A673 (cell line): ENCODE measurements at regions not wholly inside any gene's neighbourhood (a gene's known extent, or its start where the extent isn't known, plus 50 kb on each side); places are given as distances from the start of the nearest gene placed in this dataset.

Source experiments
- BruUV-seq: library from RNA; stranded (reverse); fragments of 400-500 nt; replicated peaks from 2 replicates; lab custom pipeline; 2021; lab: Mats Ljungman, UMichigan
- CTCF ChIA-PET: fragments of 300-600 bp; sonication (Branson Sonifier 250); formaldehyde crosslinking; loops from one replicate; lab custom pipeline; 2022; ENCODE audit warnings: antibody characterized with exemption; lab: Charles Lee
- POLR2A ChIA-PET: fragments of 300-600 bp; sonication (Branson Sonifier 250); formaldehyde crosslinking; loops from one replicate; lab custom pipeline; 2022; ENCODE audit warnings: antibody characterized with exemption; ENCODE audit not compliant: low non-redundant PET; lab: Charles Lee
- DNase-seq: peaks from one replicate; pipeline ENCODE4 v3.0.0-alpha.2; 2015; ENCODE audit warnings: low spot score
- H3K27ac ChIP-seq: fragments of 200-600 bp; sonication (generic); 2 replicates; pipeline ENCODE4 v1.5.1; 2016; ENCODE audit warnings: mixed run types, low read depth, mild to moderate bottlenecking, mixed read lengths, antibody characterized with exemption, low read length; ENCODE audit not compliant: poor library complexity, severe bottlenecking
- H3K27me3 ChIP-seq: fragments of 200-600 bp; sonication (generic); replicated peaks from 2 replicates; pipeline ENCODE4 v1.6.1; 2017; ENCODE audit warnings: mixed run types, low read depth, mild to moderate bottlenecking, mixed read lengths, antibody characterized with exemption, low read length; ENCODE audit not compliant: insufficient read depth, poor library complexity
- H3K36me3 ChIP-seq: fragments of 200-600 bp; sonication (generic); 2 replicates; pipeline ENCODE4 v1.6.1; 2016; ENCODE audit warnings: mixed run types, mild to moderate bottlenecking, mixed read lengths, antibody characterized with exemption, low read length; ENCODE audit not compliant: insufficient read depth, poor library complexity, severe bottlenecking
- H3K4me1 ChIP-seq: fragments of 200-600 bp; sonication (generic); 2 replicates; pipeline ENCODE4 v1.6.1; 2017; ENCODE audit warnings: mixed run types, mild to moderate bottlenecking, mixed read lengths, antibody characterized with exemption, low read length; ENCODE audit not compliant: insufficient read depth, poor library complexity, severe bottlenecking
- H3K4me3 ChIP-seq: fragments of 200-600 bp; sonication (generic); 2 replicates; pipeline ENCODE4 v1.5.1; 2016; ENCODE audit warnings: low read depth, mixed run types, mild to moderate bottlenecking, mixed read lengths, low read length; ENCODE audit not compliant: poor library complexity, severe bottlenecking
- H3K9me3 ChIP-seq: fragments of 200-600 bp; sonication (generic); 2 replicates; pipeline ENCODE4 v1.6.1; 2016; ENCODE audit warnings: mixed run types, low read depth, mild to moderate bottlenecking, mixed read lengths, antibody characterized with exemption, low read length; ENCODE audit not compliant: poor library complexity, severe bottlenecking
- EZH2 ChIP-seq: fragments of 200-600 bp; sonication (generic); IDR thresholded peaks from 2 replicates; pipeline ENCODE4 v1.6.1; 2017; ENCODE audit warnings: borderline replicate concordance, low read depth, mild to moderate bottlenecking, mixed read lengths, antibody characterized with exemption, low read length; ENCODE audit not compliant: poor library complexity, severe bottlenecking
- intact Hi-C: fragments of 100-400 bp; cut with micrococcal nuclease; formaldehyde crosslinking; loops from one replicate; pipeline ENCODE4 v1.10.0; 2022; ENCODE audit not compliant: unreplicated experiment
- TF ChIP-seq, protein P1 (sequence below): fragments of 300-800, 200-600 bp; sonication (generic); conservative IDR thresholded peaks from 2 replicates; pipeline ENCODE4 v1.5.1; 2017; ENCODE audit warnings: low read depth, mild to moderate bottlenecking, antibody characterized with exemption, low read length, moderate library complexity, mixed read lengths

DNA sequence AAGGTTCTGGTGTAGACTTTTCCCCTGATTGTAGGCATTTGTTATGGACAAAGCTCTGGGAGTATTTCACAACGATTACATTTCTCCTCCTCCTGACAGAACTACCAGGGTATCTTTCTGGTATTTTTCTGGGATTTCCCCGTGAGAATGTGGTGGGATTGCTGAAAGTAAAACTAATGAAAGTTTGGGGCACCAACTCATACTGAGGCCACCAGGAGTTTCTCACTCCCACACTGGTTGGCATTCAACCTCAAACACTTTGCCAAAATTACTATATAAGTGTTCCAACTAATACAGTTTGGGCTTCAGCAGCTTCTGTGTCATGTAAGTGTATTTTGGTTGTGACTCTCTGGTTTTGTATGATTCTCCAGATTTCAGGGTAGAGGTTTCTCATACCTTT is 855.1 kb downstream of the GLUD2 start:
- intact Hi-C loops, result no loop called here
- Histone ChIP-seq H3K4me3 (no peak overlapping the region), H3K27ac (no peak overlapping the region), H3K9me3 (no peaks in the 10 kb centered on the region), H3K27me3 (no peaks in the 10 kb centered on the region), H3K36me3 (no peaks in the 10 kb centered on the region), H3K4me1 (no peaks in the 10 kb centered on the region)
- CTCF ChIA-PET, result no interaction called here
- no peak for DNase-seq
- no TSS peak for BruUV-seq
- no peak for TF ChIP-seq EZH2
- TF ChIP-seq, protein P1, sequence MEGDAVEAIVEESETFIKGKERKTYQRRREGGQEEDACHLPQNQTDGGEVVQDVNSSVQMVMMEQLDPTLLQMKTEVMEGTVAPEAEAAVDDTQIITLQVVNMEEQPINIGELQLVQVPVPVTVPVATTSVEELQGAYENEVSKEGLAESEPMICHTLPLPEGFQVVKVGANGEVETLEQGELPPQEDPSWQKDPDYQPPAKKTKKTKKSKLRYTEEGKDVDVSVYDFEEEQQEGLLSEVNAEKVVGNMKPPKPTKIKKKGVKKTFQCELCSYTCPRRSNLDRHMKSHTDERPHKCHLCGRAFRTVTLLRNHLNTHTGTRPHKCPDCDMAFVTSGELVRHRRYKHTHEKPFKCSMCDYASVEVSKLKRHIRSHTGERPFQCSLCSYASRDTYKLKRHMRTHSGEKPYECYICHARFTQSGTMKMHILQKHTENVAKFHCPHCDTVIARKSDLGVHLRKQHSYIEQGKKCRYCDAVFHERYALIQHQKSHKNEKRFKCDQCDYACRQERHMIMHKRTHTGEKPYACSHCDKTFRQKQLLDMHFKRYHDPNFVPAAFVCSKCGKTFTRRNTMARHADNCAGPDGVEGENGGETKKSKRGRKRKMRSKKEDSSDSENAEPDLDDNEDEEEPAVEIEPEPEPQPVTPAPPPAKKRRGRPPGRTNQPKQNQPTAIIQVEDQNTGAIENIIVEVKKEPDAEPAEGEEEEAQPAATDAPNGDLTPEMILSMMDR, result no peak
- POLR2A ChIA-PET, result no interaction called here

DNA sequence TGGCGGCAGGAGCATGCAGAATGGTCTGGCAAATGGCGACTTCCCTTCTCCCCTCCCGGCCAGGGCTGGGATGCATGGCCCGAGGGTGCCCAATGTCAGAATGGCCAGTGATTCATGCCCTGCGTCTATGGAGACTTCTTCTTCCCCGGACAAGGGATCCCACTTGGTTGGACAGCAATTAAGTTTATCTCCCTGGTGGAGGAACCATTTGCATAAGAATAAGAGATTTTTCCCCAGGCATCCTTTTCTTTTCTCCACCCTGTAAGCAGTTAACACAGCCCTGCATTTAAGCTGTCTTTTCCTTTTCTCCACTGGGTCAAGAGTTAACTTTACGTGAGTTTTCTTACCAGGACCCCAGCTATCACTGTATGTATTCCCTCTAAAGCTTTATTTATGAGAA is 856.6 kb downstream of the GLUD2 start:
- TF ChIP-seq EZH2, result no peak
- TF ChIP-seq, protein P1, result no peak
- POLR2A ChIA-PET, result no interaction called here
- no peaks in the 10 kb centered on the region for H3K4me1 ChIP-seq
- no peak overlapping the region for H3K27ac ChIP-seq
- BruUV-seq, result no TSS peak
- no peak for DNase-seq
- CTCF ChIA-PET, result interaction anchor here (0.6 kb wide), 1 partner anchor 723 kb away, joined by 4 read pairs; no protein-coding TSS in a partner anchor
- H3K4me3 ChIP-seq, result no peak overlapping the region
- intact Hi-C loops, result no loop called here
- H3K27me3 ChIP-seq, result no peaks in the 10 kb centered on the region
- no peaks in the 10 kb centered on the region for H3K9me3 ChIP-seq
- H3K36me3 ChIP-seq, result no peaks in the 10 kb centered on the region

GRCh38 chrX:121921258-121921657 is 873.8 kb downstream of the GLUD2 start:
- ChIA-PET CTCF (no interaction called here), POLR2A (no interaction called here)
- Histone ChIP-seq H3K36me3 (no peaks in the 10 kb centered on the region), H3K4me1 (no peaks in the 10 kb centered on the region), H3K4me3 (no peak overlapping the region), H3K9me3 (no peaks in the 10 kb centered on the region), H3K27ac (no peak overlapping the region), H3K27me3 (no peaks in the 10 kb centered on the region)
- TF ChIP-seq, protein P1, result no peak
- TF ChIP-seq EZH2, result no peak
- no peak for DNase-seq
- intact Hi-C loops, result no loop called here
- BruUV-seq, result no TSS peak
